Retinal pigment epithelial cell (primary cell): ENCODE measurements at regions not wholly inside any gene's neighbourhood (a gene's known extent, or its start where the extent isn't known, plus 50 kb on each side); places are given as distances from the start of the nearest gene placed in this dataset.

Source experiments
- DNase-seq: peaks from one replicate; pipeline ENCODE4 v3.0.0-alpha.2; 2010; ENCODE audit warnings: low read depth
- H3K4me3 ChIP-seq: 2 replicates; pipeline ENCODE4 v1.5.1; 2011; ENCODE audit warnings: mild to moderate bottlenecking, low read length, control low read depth, moderate library complexity
- TF ChIP-seq, protein P1 (sequence below): conservative IDR thresholded peaks from 2 replicates; pipeline ENCODE4 v1.5.1; 2011; ENCODE audit warnings: low read depth, low read length, control low read depth, inconsistent platforms

DNA sequence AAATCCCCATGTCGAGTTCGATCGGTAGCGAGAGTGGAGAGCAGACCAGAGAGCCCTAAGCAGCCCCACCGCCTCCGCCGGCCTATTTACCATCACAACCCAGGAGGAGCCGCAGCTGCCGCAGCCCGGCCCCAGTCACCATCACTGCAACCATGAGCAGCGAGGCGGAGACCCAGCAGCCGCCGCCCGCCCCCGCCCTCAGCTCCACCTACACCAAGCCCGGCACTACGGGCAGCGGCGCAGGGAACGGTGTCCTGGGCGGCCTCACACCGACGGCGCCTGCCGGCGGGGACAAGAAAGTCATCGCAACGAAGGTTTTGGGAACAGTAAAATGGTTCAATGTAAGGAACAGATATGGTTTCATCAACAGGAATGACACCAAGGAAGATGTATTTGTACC, 89.5 kb upstream of the TPM1 start:
- no peak overlapping the region for H3K4me3 ChIP-seq
- TF ChIP-seq, protein P1, sequence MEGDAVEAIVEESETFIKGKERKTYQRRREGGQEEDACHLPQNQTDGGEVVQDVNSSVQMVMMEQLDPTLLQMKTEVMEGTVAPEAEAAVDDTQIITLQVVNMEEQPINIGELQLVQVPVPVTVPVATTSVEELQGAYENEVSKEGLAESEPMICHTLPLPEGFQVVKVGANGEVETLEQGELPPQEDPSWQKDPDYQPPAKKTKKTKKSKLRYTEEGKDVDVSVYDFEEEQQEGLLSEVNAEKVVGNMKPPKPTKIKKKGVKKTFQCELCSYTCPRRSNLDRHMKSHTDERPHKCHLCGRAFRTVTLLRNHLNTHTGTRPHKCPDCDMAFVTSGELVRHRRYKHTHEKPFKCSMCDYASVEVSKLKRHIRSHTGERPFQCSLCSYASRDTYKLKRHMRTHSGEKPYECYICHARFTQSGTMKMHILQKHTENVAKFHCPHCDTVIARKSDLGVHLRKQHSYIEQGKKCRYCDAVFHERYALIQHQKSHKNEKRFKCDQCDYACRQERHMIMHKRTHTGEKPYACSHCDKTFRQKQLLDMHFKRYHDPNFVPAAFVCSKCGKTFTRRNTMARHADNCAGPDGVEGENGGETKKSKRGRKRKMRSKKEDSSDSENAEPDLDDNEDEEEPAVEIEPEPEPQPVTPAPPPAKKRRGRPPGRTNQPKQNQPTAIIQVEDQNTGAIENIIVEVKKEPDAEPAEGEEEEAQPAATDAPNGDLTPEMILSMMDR = no peak
- DNase-seq = no peak

DNA sequence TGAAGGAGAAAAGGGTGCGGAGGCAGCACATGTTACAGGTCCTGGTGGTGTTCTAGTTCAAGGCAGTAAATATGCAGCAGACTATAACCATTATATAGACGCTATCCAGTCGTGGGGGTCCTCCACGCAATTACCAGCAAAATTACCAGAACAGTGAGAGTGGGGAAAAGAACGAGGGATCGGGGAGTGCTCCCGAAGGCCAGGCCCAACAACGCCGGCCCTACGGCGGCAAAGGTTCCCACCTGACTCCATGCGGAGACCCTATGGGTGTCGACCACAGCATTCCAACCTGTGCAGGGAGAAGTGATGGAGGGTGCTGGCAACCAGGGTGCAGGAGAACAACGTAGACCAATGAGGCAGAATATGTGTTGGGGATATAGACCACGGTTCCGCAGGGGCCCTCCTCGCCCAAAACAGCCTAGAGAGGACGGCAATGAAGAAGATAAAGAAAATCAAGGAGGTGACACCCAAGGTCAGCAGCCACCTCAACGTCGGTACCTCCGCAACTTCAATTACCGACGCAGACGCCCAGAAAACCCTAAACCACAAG, 89.0 kb upstream of the TPM1 start:
- TF ChIP-seq, protein P1 = no peak
- DNase-seq = no peak
- H3K4me3 ChIP-seq = no peak overlapping the region

DNA sequence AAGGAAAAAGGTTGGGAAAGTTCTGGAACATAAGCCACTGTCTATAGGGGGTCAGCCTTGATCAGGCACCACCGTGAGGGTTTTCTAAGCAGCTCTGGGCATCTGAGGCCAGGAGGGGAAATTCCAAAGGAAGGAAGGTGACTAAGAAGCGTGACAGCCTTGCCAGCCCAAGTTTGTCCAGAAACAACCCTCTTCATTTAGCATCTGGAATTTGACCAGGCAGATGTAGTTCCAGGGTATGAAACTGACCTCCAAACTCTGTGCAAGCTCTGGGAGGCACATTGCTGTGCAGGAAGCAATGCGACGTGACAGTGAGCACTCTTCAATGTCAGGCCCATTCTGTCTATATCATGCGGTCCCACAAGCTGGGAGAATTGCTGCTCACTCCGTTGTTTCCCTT, 85.4 kb upstream of the TPM1 start:
- no peak overlapping the region for H3K4me3 ChIP-seq
- DNase-seq = no peak
- TF ChIP-seq, protein P1 = no peak

DNA sequence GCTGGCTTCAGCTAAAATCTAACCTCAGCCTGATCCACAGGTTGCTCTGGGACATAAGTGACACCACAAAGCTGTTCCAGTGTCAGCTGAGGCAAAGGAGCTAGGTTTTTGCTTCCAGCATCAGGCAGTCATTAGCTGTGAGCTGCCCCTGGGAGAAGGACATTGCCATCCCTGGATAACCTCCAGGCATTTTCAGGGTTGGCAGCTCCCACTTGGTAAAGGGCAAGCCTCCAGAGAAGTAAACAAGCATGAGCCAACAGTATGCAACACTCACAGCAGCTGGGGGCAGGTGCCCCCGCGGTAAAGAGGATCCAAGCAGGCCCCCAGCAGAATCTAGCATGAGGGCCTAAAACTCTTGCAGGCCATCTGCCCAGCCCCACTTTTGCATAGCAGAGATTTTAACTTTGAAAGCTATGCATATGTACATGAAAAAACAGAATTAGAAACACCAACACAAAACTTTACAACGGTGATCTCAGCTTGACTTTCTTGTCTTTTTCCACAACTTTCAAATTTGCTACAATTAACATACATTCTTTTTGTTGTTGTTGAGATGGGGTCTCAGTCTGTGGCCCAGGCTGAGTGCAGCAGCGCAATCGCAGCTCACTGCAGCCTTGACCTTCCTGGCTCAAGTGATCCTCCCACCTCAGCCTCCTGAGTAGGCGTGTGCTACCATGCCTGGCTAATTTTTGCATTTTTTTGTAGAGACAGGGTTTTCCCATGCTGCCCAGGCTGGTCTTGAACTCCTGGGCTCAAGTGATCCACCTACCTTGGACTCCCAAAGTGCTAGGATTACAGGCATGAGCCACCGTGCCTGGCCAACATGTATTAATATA, 83.8 kb upstream of the TPM1 start:
- H3K4me3 ChIP-seq = no peak overlapping the region
- TF ChIP-seq, protein P1 = no peak
- no peak for DNase-seq

DNA sequence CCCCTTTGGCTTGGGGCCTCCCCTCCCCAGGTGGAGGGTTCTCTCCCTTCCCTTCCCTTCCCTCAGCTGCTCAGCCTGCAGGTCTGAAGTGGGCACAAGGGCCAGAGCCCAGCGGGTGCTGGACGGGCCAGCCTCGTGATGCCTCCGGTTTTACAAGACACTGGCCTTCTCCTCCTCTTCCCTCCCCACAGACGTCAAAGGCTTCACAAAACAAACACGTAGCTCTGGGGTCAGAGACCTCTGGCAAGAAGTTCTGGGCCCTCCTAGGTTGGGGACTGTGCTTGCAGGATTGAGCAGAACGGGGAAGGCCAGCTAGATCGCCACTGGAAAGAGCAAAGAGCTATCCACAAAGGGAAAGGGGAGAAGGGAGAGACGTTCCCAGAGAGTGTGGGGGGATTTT, 81.4 kb upstream of the TPM1 start:
- no peak overlapping the region for H3K4me3 ChIP-seq
- DNase-seq = no peak
- TF ChIP-seq, protein P1 = no peak

DNA sequence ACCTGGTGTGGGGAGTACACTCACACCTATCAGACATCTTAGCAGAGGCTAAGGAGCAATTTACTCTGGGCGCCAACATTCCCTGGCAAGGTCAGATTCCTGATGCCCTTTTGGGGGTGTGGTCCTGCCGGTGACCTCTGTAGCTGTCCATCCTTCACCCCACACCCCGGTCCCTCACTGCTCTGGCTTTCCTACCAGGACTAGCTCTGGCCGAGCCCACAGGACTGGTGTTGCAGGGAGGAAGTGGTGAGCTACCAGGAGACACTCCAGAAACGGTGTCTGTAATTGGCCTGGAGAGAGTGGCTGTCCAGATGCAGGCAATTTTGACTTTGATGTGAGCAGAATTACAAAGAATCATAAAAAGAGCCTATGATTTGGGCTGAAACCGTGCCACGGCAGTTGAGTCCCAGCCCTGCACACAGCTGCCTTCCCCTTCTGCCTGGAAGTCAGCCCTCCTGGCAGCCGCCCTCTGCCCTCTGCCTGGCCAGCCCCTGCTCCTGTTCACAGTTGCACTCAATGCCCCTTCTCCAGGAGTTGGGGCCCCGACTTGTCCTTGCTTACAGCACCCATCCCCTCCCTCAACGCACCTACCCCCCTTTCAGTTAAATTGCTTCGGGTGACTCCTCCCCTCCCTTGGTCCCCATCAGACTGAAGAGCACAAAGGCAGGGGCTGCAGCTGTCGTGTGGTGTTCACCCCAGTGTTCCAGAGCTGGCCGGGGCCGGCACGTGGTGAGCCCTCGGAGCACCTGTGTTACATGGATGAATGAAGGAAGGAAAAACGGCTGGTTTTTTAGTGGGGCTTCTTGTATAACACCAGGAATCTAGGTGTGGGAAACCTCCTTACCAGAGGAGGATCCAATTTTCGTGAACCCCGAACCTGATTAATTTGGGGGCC, 80.2 kb upstream of the TPM1 start:
- H3K4me3 ChIP-seq = no peak overlapping the region
- DNase-seq = no peak
- TF ChIP-seq, protein P1 = no peak
